Gastroesophageal sphincter (tissue), 4 donors: ENCODE measurements at regions not wholly inside any gene's neighbourhood (a gene's known extent, or its start where the extent isn't known, plus 50 kb on each side); places are given as distances from the start of the nearest gene placed in this dataset.

ENCODE experiments used
- ATAC-seq: fragments of 150-250 bp; one replicate; pipeline ENCODE4 v1.9.1; 2016; ENCODE audit warnings: mild to moderate bottlenecking, moderate library complexity
- H3K27ac ChIP-seq, 4 donors: fragments of 200-600 bp; sonication (generic) in 3 of 4; 1 replicate in 3 of 4; 2 replicates in 1 of 4; pipeline ENCODE4 v1.5.1; 2016 to 2019
- H3K27me3 ChIP-seq: fragments of 200-600 bp; sonication (generic); one replicate; pipeline ENCODE4 v1.5.1; 2019
- H3K36me3 ChIP-seq, 2 donors: fragments of 200-600 bp; sonication (generic); one replicate each; pipeline ENCODE4 v1.5.1; 2019; ENCODE audit warnings: control low read depth in 1 of 2
- H3K4me1 ChIP-seq, 3 donors: fragments of 200-600 bp; sonication (generic); 1 replicate in 2 of 3; 2 replicates in 1 of 3; pipeline ENCODE4 v1.5.1; 2016 to 2019; ENCODE audit warnings: control low read depth in 2 of 3
- H3K4me3 ChIP-seq, 2 donors: fragments of 200-600 bp; sonication (generic); one replicate each; pipeline ENCODE4 v1.5.1; 2019; ENCODE audit warnings: mild to moderate bottlenecking in 1 of 2, moderate library complexity in 1 of 2
- H3K9me3 ChIP-seq, 3 donors: fragments of 200-600 bp; sonication (generic); one replicate each; pipeline ENCODE4 v1.5.1; 2017 to 2019; ENCODE audit warnings: control low read depth in 2 of 3
- EP300 ChIP-seq: sonication (generic); formaldehyde crosslinking; IDR thresholded peaks from one replicate; pipeline ENCODE4 v1.6.1; 2017; ENCODE audit warnings: antibody characterized with exemption, mild to moderate bottlenecking
- POLR2A ChIP-seq, 2 donors: fragments of 450-650 bp; IDR thresholded peaks; one replicate each; pipeline ENCODE4 v1.6.1; 2017; ENCODE audit warnings: antibody characterized with exemption in 2 of 2, mild to moderate bottlenecking in 2 of 2, moderate library complexity in 1 of 2
- POLR2AphosphoS5 ChIP-seq: sonication (generic); formaldehyde crosslinking; IDR thresholded peaks from one replicate; pipeline ENCODE4 v1.6.1; 2017; ENCODE audit warnings: antibody characterized with exemption
- WGBS, 2 donors: methylation state at CpG; one replicate each; pipeline ENCODE4 v1.1.5; 2018; ENCODE audit warnings: low coverage in 1 of 2; 5-methylcytosine and 5-hydroxymethylcytosine counted together
- TF ChIP-seq, protein P1 (sequence below), 4 experiments: fragments of 200-600 bp in 2 of 4; fragments of 450-650 bp in 2 of 4; sonication (generic) in 1 of 4; IDR thresholded peaks; one replicate each; pipeline ENCODE4 v1.5.1; 2017 to 2019; ENCODE audit warnings: antibody characterized with exemption in 4 of 4, mild to moderate bottlenecking in 2 of 4, moderate library complexity in 2 of 4

DNA sequence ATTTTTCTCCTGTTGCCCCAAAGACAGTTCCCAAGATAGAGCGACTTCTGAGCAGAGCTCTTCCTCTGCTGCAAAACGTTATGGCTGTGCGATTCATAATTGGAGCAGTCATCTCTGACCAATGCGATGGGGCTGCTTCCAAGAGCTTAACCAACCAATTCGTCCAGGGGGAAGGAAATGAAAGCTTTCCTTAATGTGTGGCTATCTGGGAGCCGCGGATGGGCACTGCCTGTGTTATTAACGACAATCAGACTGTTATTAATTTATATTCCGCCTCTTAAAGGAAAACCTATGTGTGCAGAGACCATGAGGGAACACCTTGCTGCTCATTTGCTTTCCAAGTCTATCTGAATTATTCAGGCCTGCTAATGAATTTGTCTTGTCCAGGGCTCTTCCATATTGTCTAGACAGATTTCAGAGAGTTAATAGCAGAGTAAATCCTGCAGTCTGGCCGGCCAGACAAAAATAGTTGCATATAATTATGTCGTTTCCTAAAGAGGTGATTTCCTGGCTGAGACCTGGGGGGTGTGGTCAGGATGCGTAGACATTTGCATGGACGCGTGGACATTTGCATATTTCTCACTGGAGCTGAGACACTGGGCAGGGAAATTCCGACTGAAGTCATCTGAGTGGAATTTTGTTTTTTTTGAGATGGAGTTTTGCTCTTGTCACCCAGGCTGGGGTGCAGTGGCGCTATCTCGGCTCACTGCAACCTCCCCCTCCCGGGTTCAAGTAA, 135.4 kb downstream of the HMX1 start:
- Histone ChIP-seq H3K27ac (no peak overlapping the region), H3K27me3 (peaks cover 11% of the 10 kb centered on the region), H3K36me3 (no peaks in the 10 kb centered on the region), H3K4me1 (no peaks in the 10 kb centered on the region), H3K4me3 (no peak overlapping the region), H3K9me3 (peaks cover 0 to 13% (median 0%) of the 10 kb centered on the region in 3 donors)
- no peak for ATAC-seq
- TF ChIP-seq POLR2AphosphoS5 (no peak), POLR2A (IDR thresholded peaks at IDR 0.05) (no peak), EP300 (no peak)
- TF ChIP-seq, protein P1, sequence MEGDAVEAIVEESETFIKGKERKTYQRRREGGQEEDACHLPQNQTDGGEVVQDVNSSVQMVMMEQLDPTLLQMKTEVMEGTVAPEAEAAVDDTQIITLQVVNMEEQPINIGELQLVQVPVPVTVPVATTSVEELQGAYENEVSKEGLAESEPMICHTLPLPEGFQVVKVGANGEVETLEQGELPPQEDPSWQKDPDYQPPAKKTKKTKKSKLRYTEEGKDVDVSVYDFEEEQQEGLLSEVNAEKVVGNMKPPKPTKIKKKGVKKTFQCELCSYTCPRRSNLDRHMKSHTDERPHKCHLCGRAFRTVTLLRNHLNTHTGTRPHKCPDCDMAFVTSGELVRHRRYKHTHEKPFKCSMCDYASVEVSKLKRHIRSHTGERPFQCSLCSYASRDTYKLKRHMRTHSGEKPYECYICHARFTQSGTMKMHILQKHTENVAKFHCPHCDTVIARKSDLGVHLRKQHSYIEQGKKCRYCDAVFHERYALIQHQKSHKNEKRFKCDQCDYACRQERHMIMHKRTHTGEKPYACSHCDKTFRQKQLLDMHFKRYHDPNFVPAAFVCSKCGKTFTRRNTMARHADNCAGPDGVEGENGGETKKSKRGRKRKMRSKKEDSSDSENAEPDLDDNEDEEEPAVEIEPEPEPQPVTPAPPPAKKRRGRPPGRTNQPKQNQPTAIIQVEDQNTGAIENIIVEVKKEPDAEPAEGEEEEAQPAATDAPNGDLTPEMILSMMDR (IDR thresholded peaks at IDR 0.05), result no peak
- WGBS, 2 donors, result 48 to 76% methylated on average over 9 to 11 of the region's 18 CpGs

GRCh38 chr4:8735236-8736089, 136.2 kb downstream of the HMX1 start:
- Histone ChIP-seq H3K4me1 (no peaks in the 10 kb centered on the region), H3K9me3 (peaks cover 0 to 13% (median 0%) of the 10 kb centered on the region in 3 donors), H3K36me3 (no peaks in the 10 kb centered on the region), H3K27ac (no peak overlapping the region), H3K27me3 (peaks cover 3% of the 10 kb centered on the region), H3K4me3 (no peak overlapping the region)
- WGBS, 2 donors, result 50 to 64% methylated on average over 1 to 2 of the region's 14 CpGs
- TF ChIP-seq EP300, result no peak
- no peak for ATAC-seq

DNA sequence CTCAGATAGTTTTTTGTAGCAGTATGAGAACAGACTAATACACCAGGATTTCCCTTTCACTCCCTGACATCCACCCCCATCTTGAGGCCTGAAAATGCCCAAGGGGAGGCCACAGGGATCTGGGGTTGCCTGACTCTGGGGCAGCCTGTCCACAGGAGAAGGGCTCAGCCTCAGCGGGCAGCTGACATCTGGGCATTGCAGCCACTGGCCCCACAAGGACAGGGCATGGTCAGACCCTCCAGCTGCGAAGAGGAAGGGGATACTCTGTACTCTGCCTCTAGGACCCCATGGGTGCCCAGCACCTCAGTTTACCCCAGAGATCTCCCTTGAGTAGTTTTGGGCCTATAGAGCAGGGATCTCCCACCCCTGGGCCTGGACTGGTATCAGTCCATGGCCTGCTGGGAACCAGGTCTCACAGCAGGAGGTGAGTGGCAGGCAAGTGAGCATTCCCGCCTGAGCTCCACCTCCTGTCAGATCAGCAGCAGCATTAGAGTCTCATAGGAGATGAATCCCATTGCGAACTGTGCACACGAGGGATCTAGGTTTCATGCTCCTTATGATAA, 138.9 kb downstream of the HMX1 start:
- H3K27me3 ChIP-seq, result peaks cover 14% of the 10 kb centered on the region
- H3K9me3 ChIP-seq, result peaks cover 0 to 13% (median 0%) of the 10 kb centered on the region in 3 donors
- WGBS, 2 donors, result no CpG with 5 or more reads among the region's 5 CpGs
- TF ChIP-seq POLR2AphosphoS5 (no peak), EP300 (no peak)
- TF ChIP-seq, protein P1 (IDR thresholded peaks at IDR 0.05), result no peak
- no peaks in the 10 kb centered on the region for H3K4me1 ChIP-seq
- H3K4me3 ChIP-seq, result no peak overlapping the region
- no peak for ATAC-seq
- no peak overlapping the region for H3K27ac ChIP-seq
- H3K36me3 ChIP-seq, result no peaks in the 10 kb centered on the region

GRCh38 chr4:8732092-8732491, 139.5 kb downstream of the CPZ start:
- Histone ChIP-seq H3K4me3 (no peak overlapping the region), H3K4me1 (no peaks in the 10 kb centered on the region), H3K27ac (no peak overlapping the region), H3K36me3 (no peaks in the 10 kb centered on the region), H3K9me3 (peaks cover 0 to 13% (median 0%) of the 10 kb centered on the region in 3 donors), H3K27me3 (peaks cover 21% of the 10 kb centered on the region)
- WGBS, 2 donors, result 53 to 59% methylated on average over 2 to 7 of the region's 10 CpGs
- no peak for TF ChIP-seq EP300
- TF ChIP-seq, protein P1 (IDR thresholded peaks at IDR 0.05), result no peak
- no peak for TF ChIP-seq POLR2AphosphoS5
- no peak for TF ChIP-seq POLR2A (IDR thresholded peaks at IDR 0.05)
- ATAC-seq, result no peak

DNA sequence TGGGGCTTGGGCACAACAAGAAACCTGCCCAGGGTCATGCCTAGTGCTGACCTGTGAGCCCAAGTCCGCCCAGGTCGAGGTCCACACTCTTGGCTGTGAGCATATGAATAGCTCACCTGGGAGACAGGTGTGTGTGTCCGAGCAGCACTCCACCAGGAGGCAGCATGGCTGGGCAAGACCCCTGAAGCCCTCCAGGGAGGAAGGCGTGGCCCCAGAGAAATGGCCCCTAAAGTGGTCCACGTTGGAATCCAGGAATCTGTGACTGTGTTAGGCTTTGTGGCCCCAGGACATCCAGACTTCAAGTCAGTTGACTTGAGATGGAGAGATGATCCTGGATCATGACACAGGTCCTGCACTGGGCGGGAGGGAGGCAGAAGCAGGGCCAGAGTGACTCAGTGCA, 138.8 kb downstream of the CPZ start:
- H3K27ac ChIP-seq, result no peak overlapping the region
- H3K9me3 ChIP-seq, result peaks cover 0 to 13% (median 0%) of the 10 kb centered on the region in 3 donors
- 92% methylated on average over 2 of the region's 6 CpGs; no CpG with 5 or more reads in 1 of the 2 donors for WGBS, 2 donors
- no peak for ATAC-seq
- no peaks in the 10 kb centered on the region for H3K36me3 ChIP-seq
- TF ChIP-seq POLR2A (IDR thresholded peaks at IDR 0.05), result no peak
- no peak for TF ChIP-seq EP300
- TF ChIP-seq POLR2AphosphoS5, result no peak
- TF ChIP-seq, protein P1 (IDR thresholded peaks at IDR 0.05), result no peak
- no peak overlapping the region for H3K4me3 ChIP-seq
- H3K27me3 ChIP-seq, result peaks cover 27% of the 10 kb centered on the region
- no peaks in the 10 kb centered on the region for H3K4me1 ChIP-seq
